ENCODE measurements at regions not wholly inside any gene's neighbourhood (a gene's known extent, or its start where the extent isn't known, plus 50 kb on each side); places are given as distances from the start of the nearest gene placed in this dataset.
"Not testable (repeated sequence)": the region's sequence is repeated elsewhere in the genome, so short reads cannot be mapped to it uniquely, and the experiment has no call there.

DNA sequence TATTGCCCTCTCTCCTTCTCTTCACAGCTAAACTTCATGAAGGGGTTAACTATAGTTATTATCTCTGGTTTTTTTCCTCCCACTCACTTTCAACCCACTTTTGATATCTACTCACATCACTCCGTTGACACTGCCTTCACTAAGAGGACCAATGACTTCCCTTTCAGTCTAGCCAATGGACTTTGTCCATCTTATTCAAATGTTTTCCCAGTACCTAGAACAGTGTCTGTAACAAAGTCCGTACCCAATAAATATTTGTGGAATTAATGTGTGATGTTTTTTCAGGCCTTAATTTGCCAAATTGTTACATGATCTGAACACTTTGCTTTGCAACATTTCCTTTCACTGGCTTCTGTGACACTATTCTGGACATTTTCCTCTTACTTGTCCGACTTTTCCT lies 106.0 kb upstream of the AR start (continued):
- TF ChIP-seq, protein P1, sequence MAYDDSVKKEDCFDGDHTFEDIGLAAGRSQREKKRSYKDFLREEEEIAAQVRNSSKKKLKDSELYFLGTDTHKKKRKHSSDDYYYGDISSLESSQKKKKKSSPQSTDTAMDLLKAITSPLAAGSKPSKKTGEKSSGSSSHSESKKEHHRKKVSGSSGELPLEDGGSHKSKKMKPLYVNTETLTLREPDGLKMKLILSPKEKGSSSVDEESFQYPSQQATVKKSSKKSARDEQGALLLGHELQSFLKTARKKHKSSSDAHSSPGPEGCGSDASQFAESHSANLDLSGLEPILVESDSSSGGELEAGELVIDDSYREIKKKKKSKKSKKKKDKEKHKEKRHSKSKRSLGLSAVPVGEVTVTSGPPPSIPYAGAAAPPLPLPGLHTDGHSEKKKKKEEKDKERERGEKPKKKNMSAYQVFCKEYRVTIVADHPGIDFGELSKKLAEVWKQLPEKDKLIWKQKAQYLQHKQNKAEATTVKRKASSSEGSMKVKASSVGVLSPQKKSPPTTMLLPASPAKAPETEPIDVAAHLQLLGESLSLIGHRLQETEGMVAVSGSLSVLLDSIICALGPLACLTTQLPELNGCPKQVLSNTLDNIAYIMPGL (CRISPR knock-in tag; IDR thresholded peaks at IDR 0.05; ENCODE audit: borderline replicate concordance): no peak
- TF ChIP-seq RAD21 (conservative IDR thresholded peaks at IDR 0.05 in 1 of 2, IDR thresholded peaks at IDR 0.05 in 1 of 2): no peak
- no peak for TF ChIP-seq SMC3 (IDR thresholded peaks at IDR 0.05)
- no peak for TF ChIP-seq HDAC2 (IDR thresholded peaks at IDR 0.05)
- TF ChIP-seq SREBF2 (IDR thresholded peaks at IDR 0.05): no peak

DNA sequence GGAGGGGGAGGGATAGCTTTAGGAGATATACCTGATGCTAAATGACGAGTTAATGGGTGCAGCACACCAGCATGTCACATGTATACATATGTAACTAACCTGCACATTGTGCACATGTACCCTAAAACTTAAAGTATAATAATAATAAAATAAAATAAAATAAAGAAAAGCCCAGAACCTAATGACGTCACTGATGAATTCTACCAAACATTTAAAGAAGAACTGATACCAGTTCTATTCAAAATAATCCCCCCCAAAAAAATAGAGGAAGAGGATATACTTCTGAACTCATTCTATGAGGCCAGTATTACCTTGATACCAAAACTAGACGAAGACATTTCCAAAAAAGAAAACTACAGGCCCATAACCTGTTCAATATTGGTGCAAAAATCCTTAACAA lies 68.6 kb upstream of the AR start:
- POLR2A ChIA-PET; CTCF ChIA-PET; H3K4me3 ChIP-seq; H3K27ac ChIP-seq; H3K4me1 ChIP-seq; FAIRE-seq; DNase-seq (ENCODE audit: low read depth in 1 of 2, low spot score in 1 of 2); H3K9me3 ChIP-seq; H3K4me2 ChIP-seq; ATAC-seq: not testable (repeated sequence)
- WGBS (ENCODE audit: missing lambda C conversion rate): 0% methylated on average over 3 of the region's 3 CpGs

DNA sequence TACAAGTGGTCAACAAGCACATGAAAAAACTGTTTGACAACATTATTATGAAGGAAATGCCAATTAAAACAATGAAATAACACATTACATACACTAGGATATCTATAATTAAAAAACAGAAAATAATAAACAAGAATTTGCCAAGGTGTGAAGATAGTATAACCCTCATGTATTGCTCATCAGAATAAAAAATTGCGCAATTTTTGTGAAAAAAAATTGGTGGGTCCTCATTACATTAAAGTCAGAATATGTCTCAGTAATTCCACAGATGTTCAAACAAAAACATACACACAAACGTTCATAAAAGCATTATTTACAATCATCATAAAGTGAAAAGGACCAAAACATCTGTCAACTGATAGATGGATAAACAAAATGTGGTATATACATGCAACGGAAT lies 63.0 kb upstream of the AR start:
- POLR2A ChIA-PET: no interaction called here
- Histone ChIP-seq H3K4me1 (no peaks in the 10 kb centered on the region), H3K4me3 (no peak overlapping the region), H3K9me3 (no peaks in the 10 kb centered on the region), H3K4me2 (no peak overlapping the region), H3K27ac (no peak overlapping the region)
- TF ChIP-seq NPAS2 (CRISPR knock-in tag; IDR thresholded peaks at IDR 0.05; ENCODE audit: borderline replicate concordance): no peak
- TF ChIP-seq KDM1A (IDR thresholded peaks at IDR 0.05; ENCODE audit: low read depth): no peak
- no peak for TF ChIP-seq POLR2AphosphoS2 (conservative IDR thresholded peaks at IDR 0.05; ENCODE audit: low read length)
- TF ChIP-seq MAZ (IDR thresholded peaks at IDR 0.05; ENCODE audit: borderline replicate concordance, low read depth, low read length): no peak
- TF ChIP-seq, protein P1 (CRISPR knock-in tag; IDR thresholded peaks at IDR 0.05; ENCODE audit: borderline replicate concordance): no peak
- no peak for TF ChIP-seq ZNF302 (CRISPR knock-in tag; IDR thresholded peaks at IDR 0.05)
- no peak for TF ChIP-seq HES2 (IDR thresholded peaks at IDR 0.05)
- no peak for TF ChIP-seq RCOR1 (IDR thresholded peaks at IDR 0.05; ENCODE audit: low read depth, low read length)
- 3% methylated on average over 3 of the region's 3 CpGs for WGBS (ENCODE audit: missing lambda C conversion rate)
- FAIRE-seq (no peak), DNase-seq (ENCODE audit: low read depth in 1 of 2, low spot score in 1 of 2) (no peak), ATAC-seq (no peak)
- CTCF ChIA-PET: no interaction called here
